PC-9 (cell line): ENCODE measurements at regions not wholly inside any gene's neighbourhood (a gene's known extent, or its start where the extent isn't known, plus 50 kb on each side); places are given as distances from the start of the nearest gene placed in this dataset.
"Not testable (repeated sequence)": the region's sequence is repeated elsewhere in the genome, so short reads cannot be mapped to it uniquely, and the experiment has no call there.

Experiments used
- EZH2 ChIP-seq: fragments of 200-600 bp; sonication (generic); IDR thresholded peaks from 2 replicates; pipeline ENCODE4 v1.8.0; 2017; ENCODE audit warnings: antibody characterized with exemption, low read depth
- TF ChIP-seq, protein P1 (sequence below): fragments of 200-600 bp; sonication (generic); conservative IDR thresholded peaks from 2 replicates; pipeline ENCODE4 v1.6.1; 2017; ENCODE audit warnings: mixed run types, antibody characterized with exemption, mild to moderate bottlenecking, moderate library complexity

DNA sequence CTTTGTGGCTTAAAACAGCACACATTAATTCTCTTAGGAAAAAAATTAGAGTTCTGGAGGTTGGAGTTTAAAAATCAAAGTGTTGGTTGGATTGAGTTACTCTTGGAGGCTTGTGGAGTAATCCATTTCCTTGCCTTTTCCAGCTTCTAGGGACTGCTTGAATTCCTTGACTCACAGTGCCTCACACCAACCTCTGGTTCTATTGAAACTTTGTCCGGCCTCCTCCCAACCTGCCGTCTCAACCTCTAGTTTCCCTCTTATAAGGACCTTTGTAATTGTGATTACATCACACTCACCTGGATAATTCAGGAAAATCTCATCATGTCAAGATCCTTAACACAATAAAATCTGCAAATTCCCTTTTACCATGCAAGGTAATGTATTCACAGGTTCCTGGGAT lies 764.2 kb upstream of the CDH18 start:
- TF ChIP-seq EZH2, result not testable (repeated sequence)
- TF ChIP-seq, protein P1, sequence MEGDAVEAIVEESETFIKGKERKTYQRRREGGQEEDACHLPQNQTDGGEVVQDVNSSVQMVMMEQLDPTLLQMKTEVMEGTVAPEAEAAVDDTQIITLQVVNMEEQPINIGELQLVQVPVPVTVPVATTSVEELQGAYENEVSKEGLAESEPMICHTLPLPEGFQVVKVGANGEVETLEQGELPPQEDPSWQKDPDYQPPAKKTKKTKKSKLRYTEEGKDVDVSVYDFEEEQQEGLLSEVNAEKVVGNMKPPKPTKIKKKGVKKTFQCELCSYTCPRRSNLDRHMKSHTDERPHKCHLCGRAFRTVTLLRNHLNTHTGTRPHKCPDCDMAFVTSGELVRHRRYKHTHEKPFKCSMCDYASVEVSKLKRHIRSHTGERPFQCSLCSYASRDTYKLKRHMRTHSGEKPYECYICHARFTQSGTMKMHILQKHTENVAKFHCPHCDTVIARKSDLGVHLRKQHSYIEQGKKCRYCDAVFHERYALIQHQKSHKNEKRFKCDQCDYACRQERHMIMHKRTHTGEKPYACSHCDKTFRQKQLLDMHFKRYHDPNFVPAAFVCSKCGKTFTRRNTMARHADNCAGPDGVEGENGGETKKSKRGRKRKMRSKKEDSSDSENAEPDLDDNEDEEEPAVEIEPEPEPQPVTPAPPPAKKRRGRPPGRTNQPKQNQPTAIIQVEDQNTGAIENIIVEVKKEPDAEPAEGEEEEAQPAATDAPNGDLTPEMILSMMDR, result not testable (repeated sequence)
